Common myeloid progenitor, CD34-positive (primary cell): ENCODE measurements at regions not wholly inside any gene's neighbourhood (a gene's known extent, or its start where the extent isn't known, plus 50 kb on each side); places are given as distances from the start of the nearest gene placed in this dataset.

Experiments
- CTCF ChIA-PET: fragments of 350-600 bp; sonication (Branson Sonifier 250); formaldehyde crosslinking; loops from one replicate; lab custom pipeline; 2021; ENCODE audit warnings: antibody characterized with exemption; lab: Charles Lee
- POLR2A ChIA-PET: fragments of 350-600 bp; sonication (Branson Sonifier 250); formaldehyde crosslinking; loops from one replicate; lab custom pipeline; 2021; ENCODE audit warnings: antibody characterized with exemption; lab: Charles Lee
- DNase-seq, 3 donors: peaks; one replicate each; pipeline versions ENCODE4 v3.0.0 to v3.0.0-alpha.2; 2013
- H3K27ac ChIP-seq, 2 experiments: 1 replicate in 1 of 2; 2 replicates in 1 of 2; pipeline ENCODE4 v1.7.0; 2013; ENCODE audit warnings: inconsistent platforms in 2 of 2, low read length in 2 of 2, mild to moderate bottlenecking in 2 of 2, low read depth in 1 of 2, moderate library complexity in 1 of 2; ENCODE audit not compliant: severe bottlenecking in 2 of 2, insufficient read depth in 1 of 2, poor library complexity in 1 of 2
- H3K27me3 ChIP-seq, 5 experiments: replicated peaks in 2 of 5; 1 replicate in 3 of 5; 2 replicates in 2 of 5; pipeline versions ENCODE4 v1.6.1 to v1.7.0; 2013; ENCODE audit warnings: low read length in 4 of 5, mild to moderate bottlenecking in 2 of 5, moderate library complexity in 2 of 5, inconsistent platforms in 1 of 5; ENCODE audit not compliant: insufficient read depth in 5 of 5, control insufficient read depth in 4 of 5
- H3K36me3 ChIP-seq, 4 experiments: 1 replicate in 2 of 4; 2 replicates in 2 of 4; pipeline versions ENCODE4 v1.6.1 to v1.7.0; 2013; ENCODE audit warnings: low read length in 3 of 4, control low read depth in 1 of 4, mild to moderate bottlenecking in 1 of 4; ENCODE audit not compliant: control insufficient read depth in 4 of 4, insufficient read depth in 4 of 4
- H3K4me1 ChIP-seq, 4 experiments: 1 replicate in 3 of 4; 2 replicates in 1 of 4; pipeline versions ENCODE4 v1.6.1 to v1.7.1; 2013; ENCODE audit warnings: low read length in 3 of 4, mild to moderate bottlenecking in 3 of 4, control low read depth in 1 of 4, inconsistent platforms in 1 of 4, moderate library complexity in 1 of 4; ENCODE audit not compliant: control insufficient read depth in 4 of 4, insufficient read depth in 4 of 4; ENCODE audit errors: control extremely low read depth in 1 of 4
- H3K4me3 ChIP-seq, 7 experiments: 1 replicate in 4 of 7; 2 replicates in 3 of 7; pipeline versions ENCODE4 v1.5.1 to v1.7.0; 2013; ENCODE audit warnings: mild to moderate bottlenecking in 7 of 7, low read length in 6 of 7, moderate library complexity in 6 of 7, inconsistent platforms in 2 of 7, low read depth in 2 of 7, control low read depth in 1 of 7; ENCODE audit not compliant: insufficient read depth in 4 of 7, control insufficient read depth in 1 of 7; ENCODE audit errors: extremely low read depth in 1 of 7
- H3K9me3 ChIP-seq, 5 experiments: 1 replicate in 4 of 5; 2 replicates in 1 of 5; pipeline versions ENCODE4 v1.6.1 to v1.7.1; 2013; ENCODE audit warnings: low read length in 4 of 5, mild to moderate bottlenecking in 2 of 5, inconsistent platforms in 1 of 5, low read depth in 1 of 5, moderate library complexity in 1 of 5; ENCODE audit not compliant: control insufficient read depth in 4 of 5, insufficient read depth in 2 of 5; ENCODE audit errors: control extremely low read depth in 1 of 5
- WGBS: methylation state at CpG from one replicate; pipeline ENCODE4 v1.1.5; 2013; ENCODE audit not compliant: insufficient coverage; 5-methylcytosine and 5-hydroxymethylcytosine counted together

- no CpG with 5 or more reads among the region's 3 CpGs for WGBS
- POLR2A ChIA-PET = no interaction called here
- Histone ChIP-seq H3K4me1 (no peaks in the 10 kb centered on the region), H3K4me3 (no peak overlapping the region), H3K36me3 (no peaks in the 10 kb centered on the region), H3K27me3 (peaks cover 0 to 2% (median 2%) of the 10 kb centered on the region in 5 experiments), H3K27ac (no peak overlapping the region), H3K9me3 (peaks cover 0 to 13% (median 2%) of the 10 kb centered on the region in 5 experiments)
- CTCF ChIA-PET = no interaction called here
- no peak for DNase-seq
Measured at GRCh38 chr15:61331019-61331418, 101.9 kb upstream of the RORA start.

GRCh38 chr15:61327019-61327631 is 98.0 kb upstream of the RORA start:
- ChIA-PET CTCF (no interaction called here), POLR2A (no interaction called here)
- Histone ChIP-seq H3K4me1 (no peaks in the 10 kb centered on the region), H3K27me3 (peaks cover 0 to 2% (median 0%) of the 10 kb centered on the region in 5 experiments), H3K9me3 (no peaks in the 10 kb centered on the region), H3K27ac (no peak overlapping the region), H3K36me3 (no peaks in the 10 kb centered on the region), H3K4me3 (no peak overlapping the region)
- WGBS = 92% methylated on average over 2 of the region's 8 CpGs
- no peak for DNase-seq

- H3K4me3 ChIP-seq = no peak overlapping the region
- H3K27me3 ChIP-seq = peaks cover 0 to 2% (median 0%) of the 10 kb centered on the region in 5 experiments
- ChIA-PET CTCF (no interaction called here), POLR2A (no interaction called here)
- H3K9me3 ChIP-seq = no peaks in the 10 kb centered on the region
- H3K27ac ChIP-seq = no peak overlapping the region
- no peaks in the 10 kb centered on the region for H3K36me3 ChIP-seq
- WGBS = 100% methylated on average over 1 of the region's 2 CpGs
- no peak for DNase-seq
- H3K4me1 ChIP-seq = no peaks in the 10 kb centered on the region
Measured at GRCh38 chr15:61319892-61320291, 90.8 kb upstream of the RORA start.

GRCh38 chr15:61318802-61319525 is 89.9 kb upstream of the RORA start:
- CTCF ChIA-PET = no interaction called here
- H3K27me3 ChIP-seq = peaks cover 0 to 2% (median 0%) of the 10 kb centered on the region in 5 experiments
- POLR2A ChIA-PET = no interaction called here
- H3K4me3 ChIP-seq = no peak overlapping the region
- no peak overlapping the region for H3K27ac ChIP-seq
- H3K9me3 ChIP-seq = no peaks in the 10 kb centered on the region
- DNase-seq = no peak
- 95% methylated on average over 4 of the region's 7 CpGs for WGBS
- H3K4me1 ChIP-seq = no peaks in the 10 kb centered on the region
- no peaks in the 10 kb centered on the region for H3K36me3 ChIP-seq

GRCh38 chr15:61318301-61318700 is 89.2 kb upstream of the RORA start:
- ChIA-PET CTCF (no interaction called here), POLR2A (no interaction called here)
- Histone ChIP-seq H3K4me1 (no peaks in the 10 kb centered on the region), H3K4me3 (no peak overlapping the region), H3K27me3 (peaks cover 0 to 2% (median 0%) of the 10 kb centered on the region in 5 experiments), H3K27ac (no peak overlapping the region), H3K36me3 (no peaks in the 10 kb centered on the region), H3K9me3 (no peaks in the 10 kb centered on the region)
- DNase-seq = no peak
- WGBS = 74% methylated on average over 5 of the region's 6 CpGs

GRCh38 chr15:61315471-61315870 is 86.4 kb upstream of the RORA start:
- H3K36me3 ChIP-seq = no peaks in the 10 kb centered on the region
- ChIA-PET POLR2A (no interaction called here), CTCF (no interaction called here)
- no peaks in the 10 kb centered on the region for H3K9me3 ChIP-seq
- peaks cover 0 to 2% (median 0%) of the 10 kb centered on the region in 5 experiments for H3K27me3 ChIP-seq
- 99% methylated on average over 6 of the region's 6 CpGs for WGBS
- no peak for DNase-seq
- no peak overlapping the region for H3K27ac ChIP-seq
- H3K4me1 ChIP-seq = no peaks in the 10 kb centered on the region
- H3K4me3 ChIP-seq = no peak overlapping the region

- CTCF ChIA-PET = no interaction called here
Measured at GRCh38 chr15:61314427-61314826, 85.3 kb upstream of the RORA start.

More at GRCh38 chr15:61314427-61314826, 85.3 kb upstream of the RORA start:
- DNase-seq = no peak
- no peak overlapping the region for H3K4me3 ChIP-seq
- no peaks in the 10 kb centered on the region for H3K4me1 ChIP-seq
- H3K9me3 ChIP-seq = no peaks in the 10 kb centered on the region
- H3K27me3 ChIP-seq = peaks cover 0 to 1% (median 0%) of the 10 kb centered on the region in 5 experiments
- H3K27ac ChIP-seq = no peak overlapping the region
- H3K36me3 ChIP-seq = no peaks in the 10 kb centered on the region
- POLR2A ChIA-PET = no interaction called here
